ENCODE measurements at regions not wholly inside any gene's neighbourhood (a gene's known extent, or its start where the extent isn't known, plus 50 kb on each side); places are given as distances from the start of the nearest gene placed in this dataset.

DNA sequence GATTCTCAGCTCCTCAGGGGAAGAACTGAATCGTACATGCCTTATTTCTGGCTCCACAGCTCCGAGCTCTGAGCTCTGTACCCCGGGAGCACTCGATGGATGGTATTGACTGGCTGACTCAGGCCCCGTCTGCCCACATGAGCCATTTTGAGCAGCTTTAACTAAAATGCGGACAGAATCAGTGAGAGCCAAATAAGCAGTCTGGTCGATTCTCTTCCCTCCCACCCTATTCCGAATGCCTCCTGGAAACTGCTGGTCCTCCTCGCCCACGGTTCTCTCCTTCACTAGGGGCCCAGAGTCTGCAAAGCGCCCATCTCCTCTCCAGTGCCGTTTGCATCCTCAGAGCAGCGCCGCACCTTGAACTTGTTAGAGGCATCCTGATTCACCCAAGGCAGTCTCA lies 125.9 kb upstream of the IRF2BP2 start:
- no peak for DNase-seq (ENCODE audit: low read depth)
- TF ChIP-seq, protein P1, sequence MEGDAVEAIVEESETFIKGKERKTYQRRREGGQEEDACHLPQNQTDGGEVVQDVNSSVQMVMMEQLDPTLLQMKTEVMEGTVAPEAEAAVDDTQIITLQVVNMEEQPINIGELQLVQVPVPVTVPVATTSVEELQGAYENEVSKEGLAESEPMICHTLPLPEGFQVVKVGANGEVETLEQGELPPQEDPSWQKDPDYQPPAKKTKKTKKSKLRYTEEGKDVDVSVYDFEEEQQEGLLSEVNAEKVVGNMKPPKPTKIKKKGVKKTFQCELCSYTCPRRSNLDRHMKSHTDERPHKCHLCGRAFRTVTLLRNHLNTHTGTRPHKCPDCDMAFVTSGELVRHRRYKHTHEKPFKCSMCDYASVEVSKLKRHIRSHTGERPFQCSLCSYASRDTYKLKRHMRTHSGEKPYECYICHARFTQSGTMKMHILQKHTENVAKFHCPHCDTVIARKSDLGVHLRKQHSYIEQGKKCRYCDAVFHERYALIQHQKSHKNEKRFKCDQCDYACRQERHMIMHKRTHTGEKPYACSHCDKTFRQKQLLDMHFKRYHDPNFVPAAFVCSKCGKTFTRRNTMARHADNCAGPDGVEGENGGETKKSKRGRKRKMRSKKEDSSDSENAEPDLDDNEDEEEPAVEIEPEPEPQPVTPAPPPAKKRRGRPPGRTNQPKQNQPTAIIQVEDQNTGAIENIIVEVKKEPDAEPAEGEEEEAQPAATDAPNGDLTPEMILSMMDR (IDR thresholded peaks at IDR 0.05; ENCODE audit: control insufficient read depth, insufficient read depth, low read depth, low read length, missing control alignments), result no peak
- H3K4me3 ChIP-seq (ENCODE audit: control insufficient read depth, low read depth, low read length), result no peak overlapping the region

DNA sequence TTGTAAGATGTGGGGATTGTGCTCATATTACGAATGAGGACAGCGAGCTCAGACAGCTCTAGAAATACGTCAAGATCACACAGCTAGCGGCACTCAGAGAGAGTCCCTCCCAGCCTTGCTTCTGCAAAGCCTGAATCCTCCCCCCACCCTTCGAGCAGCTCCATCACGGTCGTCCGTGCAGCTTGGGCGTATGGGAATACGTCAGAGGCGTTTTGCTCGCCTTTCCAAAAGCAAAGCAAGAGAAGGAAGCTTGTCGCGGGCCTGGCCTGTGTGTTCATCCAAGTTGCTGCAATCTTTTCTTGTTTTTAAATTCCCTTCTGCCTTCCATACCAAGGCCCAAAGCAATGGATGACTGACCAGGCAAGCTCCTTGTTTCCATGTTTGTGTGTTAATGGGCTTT lies 125.5 kb upstream of the IRF2BP2 start:
- H3K4me3 ChIP-seq (ENCODE audit: control insufficient read depth, low read depth, low read length), result no peak overlapping the region
- no peak for DNase-seq (ENCODE audit: low read depth)
- TF ChIP-seq, protein P1 (IDR thresholded peaks at IDR 0.05; ENCODE audit: control insufficient read depth, insufficient read depth, low read depth, low read length, missing control alignments), result no peak

DNA sequence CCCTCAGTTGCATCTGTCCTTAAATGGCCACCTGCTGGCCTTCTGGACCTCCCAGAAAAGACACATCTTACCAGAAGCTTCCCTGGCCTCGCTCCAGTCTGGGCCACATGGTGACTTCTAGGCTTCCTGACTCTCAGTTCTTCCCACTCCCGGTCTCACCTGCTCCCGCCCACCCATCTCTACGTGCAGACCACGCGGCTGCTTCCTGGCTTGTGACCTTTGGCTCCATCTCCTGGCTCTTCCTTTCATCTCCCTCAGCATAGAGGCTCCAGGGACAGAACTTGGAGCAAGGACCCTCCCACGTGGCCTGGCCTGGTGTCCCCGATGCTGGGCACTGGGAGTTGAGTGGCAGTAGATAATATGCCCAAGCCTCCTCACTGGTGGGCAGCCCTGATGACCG lies 124.9 kb upstream of the IRF2BP2 start:
- no peak overlapping the region for H3K4me3 ChIP-seq (ENCODE audit: control insufficient read depth, low read depth, low read length)
- TF ChIP-seq, protein P1 (IDR thresholded peaks at IDR 0.05; ENCODE audit: control insufficient read depth, insufficient read depth, low read depth, low read length, missing control alignments), result no peak
- no peak for DNase-seq (ENCODE audit: low read depth)

DNA sequence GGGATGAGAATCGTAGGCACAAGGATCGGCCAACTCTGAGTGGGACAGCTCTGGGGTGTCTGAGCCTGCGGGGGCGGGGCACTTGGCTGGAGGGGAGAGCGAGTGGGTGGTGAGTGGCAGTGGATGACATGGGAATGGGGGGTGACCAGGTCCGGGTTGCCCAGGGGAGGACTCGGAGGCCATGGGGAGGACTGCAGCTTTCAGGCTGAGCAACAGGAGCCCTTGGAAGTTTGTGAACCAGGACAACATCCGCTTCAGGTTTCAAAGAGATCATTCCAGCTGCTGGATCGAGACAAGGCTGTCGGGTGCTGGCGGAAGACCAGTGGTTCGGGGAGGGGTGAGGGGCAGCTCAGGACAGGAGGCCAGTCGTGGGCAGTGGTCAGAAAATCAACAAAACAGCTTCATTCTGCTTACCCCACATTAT lies 124.4 kb upstream of the IRF2BP2 start:
- TF ChIP-seq, protein P1 (IDR thresholded peaks at IDR 0.05; ENCODE audit: control insufficient read depth, insufficient read depth, low read depth, low read length, missing control alignments), result no peak
- H3K4me3 ChIP-seq (ENCODE audit: control insufficient read depth, low read depth, low read length), result no peak overlapping the region
- DNase-seq (ENCODE audit: low read depth), result no peak

DNA sequence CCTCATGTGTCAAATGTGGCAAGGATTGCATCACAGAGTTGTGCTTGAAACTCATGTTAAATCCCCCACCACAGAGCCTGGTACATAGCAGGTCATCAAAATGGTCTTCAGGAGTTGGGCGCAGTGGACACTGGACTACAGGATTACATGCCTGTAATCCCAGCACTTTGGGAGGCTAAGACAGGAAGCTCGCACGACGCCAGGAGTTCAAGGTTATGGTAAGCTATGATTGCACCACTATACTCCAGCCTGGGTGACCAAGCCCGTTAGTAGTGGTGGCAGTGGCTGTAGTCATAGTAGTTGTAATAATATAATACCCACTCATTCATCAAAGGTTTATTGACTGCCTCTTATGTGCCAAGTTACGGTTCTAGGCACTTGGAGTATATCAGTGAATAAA lies 123.4 kb upstream of the IRF2BP2 start:
- TF ChIP-seq, protein P1 (IDR thresholded peaks at IDR 0.05; ENCODE audit: control insufficient read depth, insufficient read depth, low read depth, low read length, missing control alignments), result no peak
- no peak overlapping the region for H3K4me3 ChIP-seq (ENCODE audit: control insufficient read depth, low read depth, low read length)
- no peak for DNase-seq (ENCODE audit: low read depth)

DNA sequence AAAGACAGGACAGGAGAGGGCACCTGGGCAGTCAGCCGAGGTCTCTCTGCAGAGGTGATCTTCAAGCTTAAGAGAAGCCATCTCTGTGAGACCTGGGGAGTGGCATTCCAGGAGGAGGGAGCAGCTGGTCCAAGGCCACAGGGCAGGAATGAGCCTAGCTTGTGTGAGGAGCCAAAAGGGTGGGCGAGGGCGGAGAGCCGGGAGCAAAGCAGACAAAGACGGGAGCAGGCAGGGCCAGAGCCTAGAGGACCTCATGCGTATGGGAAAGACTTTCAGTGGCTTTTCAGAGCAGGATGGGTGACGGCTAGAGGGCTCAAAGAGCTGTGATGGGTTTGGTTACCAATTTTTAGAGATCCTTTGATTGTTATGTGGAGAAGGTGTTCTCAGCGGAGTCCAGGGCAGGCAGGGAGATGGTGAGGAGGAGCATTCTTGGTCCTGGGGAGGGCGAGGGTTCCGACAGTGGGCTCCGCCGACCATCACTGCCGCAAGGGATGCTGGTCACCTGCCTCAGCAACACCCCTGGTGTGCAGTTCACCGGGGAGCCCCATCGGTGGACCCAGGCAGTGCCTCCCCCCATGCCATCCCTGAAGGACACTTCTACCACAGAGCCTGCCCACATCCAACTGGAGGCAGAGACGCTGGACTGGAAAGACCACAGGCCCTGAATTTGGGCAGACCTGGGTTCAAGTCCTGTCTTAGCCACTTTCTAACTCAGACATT lies 122.9 kb upstream of the IRF2BP2 start:
- no peak overlapping the region for H3K4me3 ChIP-seq (ENCODE audit: control insufficient read depth, low read depth, low read length)
- no peak for DNase-seq (ENCODE audit: low read depth)
- TF ChIP-seq, protein P1 (IDR thresholded peaks at IDR 0.05; ENCODE audit: control insufficient read depth, insufficient read depth, low read depth, low read length, missing control alignments), result no peak
